ENCODE measurements at regions not wholly inside any gene's neighbourhood (a gene's known extent, or its start where the extent isn't known, plus 50 kb on each side); places are given as distances from the start of the nearest gene placed in this dataset.

DNA sequence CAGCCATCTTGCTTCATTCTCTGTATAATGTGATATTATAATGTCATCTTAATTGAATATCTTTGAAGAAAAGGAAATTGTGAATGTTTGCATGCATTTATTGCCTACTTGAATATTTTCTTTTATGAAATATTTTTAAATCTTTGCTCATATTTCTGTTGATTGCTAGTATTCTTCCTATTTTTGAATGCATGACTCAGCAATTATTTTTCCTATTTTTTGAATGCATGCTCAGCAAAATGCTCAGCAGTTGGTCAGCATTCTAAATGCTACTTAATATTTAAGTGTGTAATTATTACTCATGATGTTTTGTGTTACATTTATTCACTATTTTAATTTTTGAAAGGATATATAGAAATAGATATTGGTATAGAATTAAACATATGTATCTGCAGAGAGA, 378.3 kb downstream of the CCER1 start:
- no peak for TF ChIP-seq CTCF (conservative IDR thresholded peaks at IDR 0.05)
- no peak overlapping the region for H3K27ac ChIP-seq

DNA sequence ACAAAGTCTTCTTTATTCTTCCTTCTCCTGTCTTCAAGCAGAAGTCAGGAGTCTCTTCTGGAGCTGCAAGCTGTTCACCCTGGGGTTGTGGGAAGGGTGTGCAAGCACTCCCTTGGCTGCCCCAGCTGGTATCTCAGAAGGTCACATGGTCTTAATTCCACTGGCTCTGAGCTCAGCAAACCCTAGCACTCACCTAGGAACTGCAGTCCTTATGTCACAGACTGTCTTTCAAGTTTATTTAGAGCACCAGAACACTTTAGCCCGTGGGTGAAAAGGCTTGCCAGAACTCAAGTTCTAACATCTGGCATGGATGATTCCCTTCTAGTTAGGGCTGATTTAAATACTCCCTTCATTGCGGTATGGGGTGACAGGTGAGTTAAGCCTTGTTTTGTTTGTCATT, 379.0 kb downstream of the CCER1 start:
- peak overlapping the region; percentile 86; the same call in 1 of the 2 replicates for H3K27ac ChIP-seq
- no peak for TF ChIP-seq CTCF (conservative IDR thresholded peaks at IDR 0.05)

GRCh38 chr12:90574676-90575075, 380.3 kb downstream of the CCER1 start:
- peak overlapping the region; percentile 86 for H3K27ac ChIP-seq
- no peak for TF ChIP-seq CTCF (conservative IDR thresholded peaks at IDR 0.05)

DNA sequence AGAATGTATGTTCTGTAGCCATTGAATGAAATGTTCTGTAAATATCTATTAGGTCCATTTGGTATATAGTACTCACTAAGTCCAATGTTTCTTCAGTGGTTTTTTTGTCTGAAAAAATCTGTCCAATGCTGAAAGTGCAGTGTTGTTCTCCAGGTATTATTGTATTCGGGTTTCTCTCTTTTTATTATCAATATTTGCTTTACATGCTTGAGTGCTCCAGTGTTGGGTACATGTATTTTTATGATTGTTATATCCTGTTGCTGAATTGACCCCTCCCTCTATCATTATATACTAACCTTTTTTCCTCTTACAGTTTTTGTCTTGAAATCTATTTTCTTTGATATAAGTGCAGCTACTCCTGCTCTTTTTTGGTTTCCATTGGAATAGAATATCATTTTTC, 382.2 kb downstream of the CCER1 start:
- no peak for TF ChIP-seq CTCF (conservative IDR thresholded peaks at IDR 0.05)
- H3K27ac ChIP-seq, result peak overlapping the region; percentile 86

DNA sequence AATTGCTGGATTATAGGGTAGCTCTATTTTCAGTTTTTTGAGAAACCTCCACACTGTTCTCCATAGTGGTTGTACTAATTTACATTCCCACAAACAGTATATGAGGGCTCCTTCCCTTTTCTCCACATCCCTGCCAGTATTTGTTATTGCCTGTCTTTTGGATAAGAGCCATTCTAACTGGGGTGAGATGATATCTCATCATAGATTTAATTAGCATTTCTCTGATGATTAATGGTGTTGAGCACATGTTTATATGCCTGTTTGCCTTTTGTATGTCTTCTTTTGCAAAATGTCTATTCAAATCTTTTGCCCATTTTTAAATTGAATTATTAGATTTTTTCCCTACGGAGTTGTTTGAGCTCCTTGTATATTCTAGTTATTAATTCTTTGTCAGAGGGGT, 385.3 kb downstream of the CCER1 start:
- no peak for TF ChIP-seq CTCF (conservative IDR thresholded peaks at IDR 0.05)
- H3K27ac ChIP-seq, result peak overlapping the region; percentile 3; the same call in 1 of the 2 replicates

DNA sequence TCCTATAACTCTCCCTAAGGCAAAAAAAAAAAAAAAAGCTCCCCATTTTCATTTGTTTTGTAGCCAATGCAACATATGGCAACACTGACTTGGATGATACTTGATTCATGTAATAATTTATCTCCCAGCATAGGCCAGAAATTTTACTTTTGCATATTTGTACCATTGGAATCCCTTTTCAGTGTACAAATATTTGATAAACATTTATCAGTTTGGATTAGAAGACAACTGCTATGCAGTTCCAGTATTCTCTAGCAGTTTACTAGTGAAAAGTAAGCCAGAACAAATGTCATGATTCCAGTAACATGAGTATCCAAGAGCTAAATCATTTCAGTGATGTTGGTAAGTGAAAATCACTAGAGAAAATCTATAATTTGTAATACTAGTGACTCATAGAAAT, 392.3 kb downstream of the CCER1 start:
- no peak overlapping the region for H3K27ac ChIP-seq
- TF ChIP-seq CTCF (conservative IDR thresholded peaks at IDR 0.05), result no peak

- H3K27ac ChIP-seq, result no peak overlapping the region
- no peak for TF ChIP-seq CTCF (conservative IDR thresholded peaks at IDR 0.05)
These were observed 406.4 kb downstream of the CCER1 start for GRCh38 chr12:90548595-90548994.

GRCh38 chr12:90546511-90546910, 408.5 kb downstream of the CCER1 start:
- peak overlapping the region; percentile 9; the same call in 1 of the 2 replicates for H3K27ac ChIP-seq
- no peak for TF ChIP-seq CTCF (conservative IDR thresholded peaks at IDR 0.05)

Data from VCaP (cell line).